GM19023 (cell line): ENCODE measurements at regions not wholly inside any gene's neighbourhood (a gene's known extent, or its start where the extent isn't known, plus 50 kb on each side); places are given as distances from the start of the nearest gene placed in this dataset.

Source experiments
- ATAC-seq: cut with Tn5 transposase; IDR thresholded peaks from one replicate; pipeline ENCODE4 v1.9.1; 2021; ENCODE audit warnings: mild to moderate bottlenecking, moderate library complexity; ENCODE audit not compliant: unreplicated experiment

DNA sequence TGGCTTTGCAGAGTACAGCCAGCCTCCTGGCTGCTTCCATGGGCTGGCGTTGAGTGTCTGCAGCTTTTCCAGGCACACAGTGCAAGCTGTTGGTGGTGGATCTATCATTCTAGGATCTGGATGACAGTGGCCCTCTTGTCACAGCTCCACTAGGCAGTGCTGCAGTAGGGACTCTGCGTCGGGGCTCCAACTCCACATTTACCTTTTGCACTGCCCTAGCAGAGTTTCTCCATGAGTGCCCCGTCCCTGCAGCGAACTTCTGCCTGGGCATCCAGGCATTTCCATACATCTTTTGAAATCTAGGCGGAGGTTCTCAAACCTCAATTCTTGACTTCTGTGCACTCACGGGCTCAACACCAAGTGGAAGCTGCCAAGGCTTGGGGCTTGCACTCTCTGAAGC, 1697.3 kb upstream of the MIR17HG start:
- ATAC-seq: no peak

DNA sequence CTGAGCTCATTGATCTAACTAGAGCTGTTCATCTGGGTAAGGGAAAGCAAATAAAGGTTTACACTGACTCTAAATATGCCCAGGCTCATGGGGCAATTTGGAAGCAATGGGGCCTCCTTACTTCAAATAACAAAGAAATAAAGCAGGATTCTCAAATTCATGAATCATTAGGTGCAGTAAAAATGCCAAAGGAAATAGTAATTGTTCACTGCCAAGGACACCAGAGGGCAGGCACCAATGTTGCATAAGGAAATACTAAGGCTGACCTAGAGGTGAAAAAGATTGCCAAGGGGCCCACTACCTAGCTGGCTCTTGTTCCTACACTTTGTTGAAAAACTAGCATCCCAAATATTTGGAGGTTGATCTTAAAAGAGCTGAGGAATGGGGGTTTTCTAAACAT, 1686.7 kb upstream of the MIR17HG start:
- ATAC-seq: no peak

DNA sequence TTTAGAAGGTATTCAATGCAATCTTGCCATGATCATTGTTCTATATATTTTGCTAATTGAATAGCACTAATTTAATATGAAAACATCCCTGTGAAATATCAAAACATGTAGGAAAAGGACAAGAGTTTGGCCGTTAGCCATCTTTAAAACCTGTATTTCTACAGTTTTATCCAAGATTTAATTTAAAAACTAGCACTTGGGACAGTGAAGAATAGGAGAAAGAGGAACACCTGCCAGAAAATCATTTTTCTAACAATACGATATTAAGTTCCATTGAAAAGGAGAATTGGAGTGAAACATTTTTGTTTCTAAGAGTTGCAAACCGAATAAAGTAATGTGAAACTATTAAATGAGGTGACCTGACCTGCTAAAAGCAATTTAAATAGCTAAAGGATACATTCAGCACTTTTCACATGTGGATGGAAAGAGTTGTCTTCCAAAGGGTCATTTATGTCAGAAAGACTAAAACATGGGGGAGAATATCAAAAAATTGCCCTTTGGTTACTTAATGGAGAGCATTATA, 1673.6 kb upstream of the MIR17HG start:
- ATAC-seq: no peak

DNA sequence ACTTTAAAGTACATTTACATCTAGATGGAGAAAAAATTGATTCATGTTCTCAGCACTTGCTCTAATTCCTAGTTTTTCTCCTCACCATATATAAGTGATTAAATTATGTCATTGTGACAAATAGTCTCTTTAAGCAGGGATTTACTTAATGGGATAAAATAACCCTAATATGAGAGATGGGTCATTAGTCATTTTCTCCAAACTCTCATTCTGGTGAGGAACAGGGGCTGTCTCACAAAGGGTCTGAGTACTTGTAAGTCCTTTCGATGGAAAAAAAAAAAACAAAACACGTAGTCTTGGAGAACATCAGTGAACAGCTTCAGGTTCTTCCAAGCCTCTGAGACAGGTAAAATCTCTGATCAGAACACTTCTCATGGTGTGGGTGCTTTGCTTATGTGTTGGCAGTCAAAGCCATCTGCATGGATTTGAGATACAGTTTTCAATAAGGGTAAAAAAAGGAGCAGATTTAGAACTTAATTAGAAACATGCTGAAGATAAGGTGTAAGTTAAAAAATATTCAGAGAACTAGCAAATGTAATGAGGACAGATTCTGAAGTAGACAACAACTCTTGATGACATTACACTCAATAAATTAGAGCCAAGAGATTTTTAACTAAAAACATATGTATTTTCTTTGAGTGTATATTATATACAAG, 1668.9 kb upstream of the MIR17HG start:
- no peak for ATAC-seq

DNA sequence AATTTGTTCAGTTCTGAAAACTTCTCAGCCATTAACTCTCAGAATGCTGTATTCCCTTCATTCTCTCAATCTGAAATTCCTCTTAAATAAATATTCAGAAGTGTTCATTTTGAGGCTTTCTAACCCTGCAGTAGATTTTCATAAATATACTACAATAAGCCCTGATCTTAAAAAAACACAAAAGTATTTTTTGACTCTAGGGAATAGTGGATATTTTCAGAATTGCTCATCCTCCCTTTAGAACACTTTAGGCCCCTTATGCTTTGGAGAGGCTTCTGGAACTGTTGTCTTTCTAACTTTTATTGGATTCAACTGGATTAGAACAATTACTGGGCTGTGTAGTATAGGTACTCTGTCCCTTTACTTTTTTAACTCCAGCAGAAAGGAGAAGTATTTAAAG, 1662.6 kb upstream of the MIR17HG start:
- ATAC-seq: no peak

DNA sequence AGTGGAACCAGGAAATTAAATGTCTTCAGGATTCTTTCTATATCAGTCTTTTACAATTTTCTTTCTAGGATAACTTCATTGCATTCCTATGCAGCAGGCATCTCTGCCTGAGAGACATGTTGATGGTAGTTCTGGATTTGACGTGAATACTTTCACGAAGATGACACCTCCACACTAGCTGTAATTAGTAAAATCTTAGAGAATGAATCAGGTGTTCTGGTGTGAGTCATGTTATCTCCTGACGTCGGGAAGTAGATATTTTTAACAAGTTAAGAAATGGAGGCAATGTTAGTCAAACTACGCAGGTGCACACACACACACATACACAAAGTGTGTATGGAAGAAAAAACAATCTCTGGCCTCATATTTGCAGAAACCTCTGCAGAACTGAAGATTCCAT, 1661.3 kb upstream of the MIR17HG start:
- ATAC-seq: no peak

DNA sequence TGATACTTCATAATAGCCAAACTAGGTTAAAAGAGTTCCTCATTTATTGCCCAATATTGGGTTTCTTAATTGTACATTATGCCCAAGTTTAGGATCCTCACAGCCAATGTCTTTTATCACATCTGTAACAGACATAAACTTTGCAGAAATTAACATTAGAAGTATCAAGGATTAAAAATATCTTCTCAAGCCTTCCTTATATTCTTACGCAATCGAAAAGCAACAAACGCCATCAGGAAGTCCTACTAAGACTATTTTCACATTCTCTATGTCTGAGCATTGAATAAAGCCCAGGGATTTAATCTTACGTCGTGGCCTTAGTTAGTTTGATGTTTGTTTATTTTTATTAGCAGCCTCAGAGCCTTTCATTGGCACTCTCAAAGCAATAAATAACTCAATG, 1660.4 kb upstream of the MIR17HG start:
- ATAC-seq: no peak

DNA sequence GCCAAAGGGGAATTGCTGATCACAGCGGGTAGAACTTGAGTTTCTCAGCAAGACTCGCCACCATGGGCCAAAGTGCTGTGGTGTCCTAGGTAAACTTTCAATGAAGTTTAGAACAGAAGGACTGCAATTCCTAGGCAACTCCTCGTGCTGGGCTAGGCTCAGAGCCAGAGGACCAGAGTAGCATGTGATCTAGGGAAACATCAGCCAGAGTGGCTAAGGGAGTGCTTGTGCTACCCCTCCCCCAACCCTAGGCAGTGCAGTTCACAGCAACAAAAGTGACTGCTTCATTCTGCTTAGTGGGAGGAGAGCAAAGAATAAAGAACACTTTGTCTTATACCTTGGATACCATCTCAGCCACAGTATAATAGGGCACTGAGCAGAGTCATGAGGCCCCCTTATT, 1658.6 kb upstream of the MIR17HG start:
- no peak for ATAC-seq

DNA sequence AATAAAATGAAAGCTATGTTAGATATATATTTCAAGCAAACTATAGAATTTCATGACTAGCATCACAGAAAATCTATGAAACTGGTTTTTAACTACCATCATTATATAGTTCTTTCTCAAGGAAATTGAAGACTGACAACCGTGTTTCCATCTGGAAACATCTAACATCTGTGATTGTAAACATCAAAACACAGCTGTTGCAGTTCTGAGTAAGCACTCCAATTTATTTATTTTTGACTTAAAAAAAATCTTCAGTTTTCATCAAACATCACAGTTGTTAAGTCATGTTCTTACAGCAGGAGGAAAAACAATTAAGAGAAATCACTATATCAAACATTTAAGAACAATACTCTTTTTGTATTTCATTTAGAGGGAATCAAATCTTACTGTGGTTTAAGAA, 1653.0 kb upstream of the MIR17HG start:
- ATAC-seq: no peak

DNA sequence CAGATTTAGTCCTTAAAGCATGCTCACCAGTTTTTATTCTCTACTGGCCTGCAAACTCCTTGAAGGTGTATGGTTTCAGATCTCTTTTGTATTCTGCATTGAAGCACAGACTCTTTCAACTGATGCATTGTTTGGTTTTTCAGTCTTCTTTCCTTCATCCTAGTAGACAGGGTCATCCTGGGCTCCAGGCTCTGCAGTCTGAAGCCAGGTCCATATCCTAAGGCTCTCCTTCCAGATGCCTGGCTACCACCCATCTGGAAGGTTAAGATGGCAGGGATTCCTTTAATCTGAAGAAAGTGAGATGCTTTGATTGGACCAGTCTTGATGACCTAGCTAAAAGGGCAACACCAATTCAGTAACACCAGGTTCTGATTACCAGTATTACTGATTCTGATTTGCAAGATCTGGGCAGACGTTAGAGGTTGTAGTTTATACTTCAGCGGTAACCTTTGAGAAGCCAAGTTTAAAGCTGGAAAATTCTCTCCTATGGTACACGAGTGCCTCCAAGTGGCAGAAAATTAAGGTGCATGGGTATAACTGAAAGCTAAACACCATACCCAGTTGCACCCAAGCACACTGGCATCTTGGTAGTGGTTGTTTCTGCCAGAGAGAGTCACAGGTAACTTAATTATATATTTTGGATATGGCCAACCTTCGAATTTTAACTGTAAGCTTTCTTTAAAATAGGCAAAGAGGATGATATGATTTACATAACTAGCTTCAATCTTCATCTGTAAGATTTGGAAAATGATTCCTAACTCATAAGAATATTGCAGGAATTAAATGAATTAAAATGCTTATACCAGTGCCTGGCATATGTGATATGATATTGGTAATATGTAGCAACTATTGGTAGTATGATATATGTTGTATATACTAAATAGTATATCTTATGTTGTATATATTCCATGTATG, 1651.9 kb upstream of the MIR17HG start:
- no peak for ATAC-seq

DNA sequence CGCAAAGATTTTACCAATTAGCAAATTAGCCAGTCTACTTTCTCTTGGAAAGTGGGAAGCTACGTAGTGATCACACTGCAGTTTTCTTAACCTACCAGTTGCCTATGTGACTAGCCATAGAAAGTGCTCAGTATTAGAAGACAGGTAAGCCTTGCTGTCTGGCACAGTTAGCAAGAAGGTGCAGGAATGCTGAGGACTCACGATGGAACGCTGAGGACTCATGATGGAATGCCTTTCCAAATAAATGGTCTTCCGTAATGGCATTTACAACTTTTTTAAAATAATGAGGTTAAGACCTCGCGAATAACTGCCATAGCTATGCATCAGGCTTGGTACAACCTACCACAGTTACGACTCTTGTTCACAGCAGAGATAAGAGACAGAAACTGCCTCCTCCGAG, 1645.6 kb upstream of the MIR17HG start:
- ATAC-seq: no peak

DNA sequence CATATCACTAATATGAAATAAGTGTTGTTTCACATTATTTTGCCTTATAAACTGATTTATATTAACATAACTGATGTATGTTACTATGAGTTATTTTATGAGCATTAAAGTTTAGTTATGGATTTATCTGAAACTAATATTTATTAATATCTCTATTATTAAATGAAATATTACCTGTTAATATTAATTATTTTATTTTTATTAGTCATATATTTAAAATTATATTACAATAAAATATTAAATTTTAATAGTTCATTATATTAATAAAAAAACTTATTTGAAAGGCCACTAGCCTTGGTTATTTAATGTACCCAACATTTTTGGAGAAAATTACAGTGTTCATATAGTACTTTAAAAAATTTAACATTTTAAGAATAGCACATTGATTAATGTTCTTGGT, 1643.4 kb upstream of the MIR17HG start:
- no peak for ATAC-seq

DNA sequence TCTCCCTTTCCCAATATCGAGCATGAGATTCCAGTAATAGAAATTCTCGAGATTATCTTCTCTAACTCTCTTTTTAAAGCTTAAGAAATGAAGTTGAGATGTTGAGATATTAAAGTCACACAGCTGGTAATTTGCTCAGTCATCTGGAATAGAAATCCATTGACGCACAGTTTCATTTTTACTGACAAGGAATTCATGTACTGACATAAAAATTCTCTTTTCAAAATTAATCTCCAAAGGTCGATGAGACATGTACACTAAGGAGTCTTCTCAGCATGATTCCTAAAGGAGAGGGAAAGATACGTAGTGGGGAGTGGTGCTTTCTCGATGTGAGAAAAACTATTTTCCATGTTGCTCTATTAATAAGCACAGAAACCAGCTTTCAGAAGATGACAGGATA, 1639.5 kb upstream of the MIR17HG start:
- no peak for ATAC-seq

DNA sequence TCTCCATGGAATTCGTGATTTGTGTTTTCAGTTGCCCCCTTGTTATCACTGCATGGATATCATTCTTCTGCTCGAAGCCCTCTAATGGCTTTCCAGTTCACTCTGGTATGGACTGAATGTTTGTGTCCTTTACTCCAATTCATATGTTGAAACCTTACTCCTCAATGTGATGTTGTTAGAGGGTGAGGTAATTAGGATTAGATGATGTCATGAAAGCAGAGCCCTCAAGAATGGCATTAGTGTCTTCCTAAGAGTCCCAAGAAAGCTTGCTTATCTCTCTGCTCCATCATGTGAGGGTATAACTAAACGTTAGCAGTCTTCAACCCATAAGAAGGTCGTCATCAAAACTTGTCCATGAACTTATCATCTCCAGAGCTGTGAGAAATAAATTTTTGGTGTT, 1626.3 kb upstream of the MIR17HG start:
- ATAC-seq: no peak

DNA sequence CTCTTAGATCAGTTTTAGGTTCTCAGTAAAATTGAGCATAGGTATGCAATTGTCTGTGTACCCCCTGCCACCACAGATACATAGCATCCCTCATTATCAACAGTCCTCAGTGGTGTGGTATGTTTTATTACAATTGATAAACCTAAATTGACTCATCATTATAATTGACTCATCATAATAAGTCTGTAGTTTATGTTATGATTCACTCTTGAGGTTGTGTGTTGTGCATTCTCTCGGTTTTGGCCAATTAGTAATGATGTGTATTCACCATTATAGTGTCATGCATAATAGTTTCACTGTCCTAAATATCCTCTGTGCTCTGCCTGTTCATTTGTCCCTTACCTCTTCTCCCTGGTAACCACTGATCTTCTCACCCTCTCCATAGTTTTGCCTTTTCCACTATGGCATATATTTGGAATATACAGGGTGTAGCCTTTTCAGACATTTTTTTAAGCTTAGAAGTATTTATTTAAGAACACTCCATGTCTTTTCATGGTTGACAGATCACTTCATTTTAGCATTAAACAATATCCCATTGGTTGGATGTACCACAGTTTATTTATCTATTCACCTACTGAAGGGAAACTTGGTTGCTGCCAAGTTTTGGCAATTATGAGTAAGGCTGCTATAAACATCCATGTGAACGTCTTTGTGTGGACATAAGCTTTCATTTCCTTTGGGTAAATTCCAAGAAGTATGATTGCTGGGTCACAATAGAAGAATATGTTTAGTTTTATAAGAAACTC, 1620.6 kb upstream of the MIR17HG start:
- no peak for ATAC-seq

DNA sequence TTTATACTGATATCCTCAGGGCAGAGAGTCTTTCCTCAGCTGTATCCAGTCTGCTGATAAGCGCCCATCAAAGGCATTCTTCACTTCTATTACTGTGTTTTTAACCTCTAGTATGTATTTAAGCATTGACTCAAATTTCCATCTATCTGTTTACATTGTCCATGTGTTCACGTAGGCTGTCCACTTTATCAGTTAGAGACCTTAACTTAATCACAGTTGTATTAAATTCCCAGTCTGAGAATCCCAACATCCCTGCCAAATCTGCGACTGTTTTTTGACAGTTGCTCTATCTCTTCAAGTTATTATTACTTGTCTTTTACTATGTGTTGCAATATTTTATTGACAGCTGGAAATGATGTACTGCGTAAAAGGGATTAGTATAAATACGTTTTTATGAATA, 1613.7 kb upstream of the MIR17HG start:
- ATAC-seq: no peak

DNA sequence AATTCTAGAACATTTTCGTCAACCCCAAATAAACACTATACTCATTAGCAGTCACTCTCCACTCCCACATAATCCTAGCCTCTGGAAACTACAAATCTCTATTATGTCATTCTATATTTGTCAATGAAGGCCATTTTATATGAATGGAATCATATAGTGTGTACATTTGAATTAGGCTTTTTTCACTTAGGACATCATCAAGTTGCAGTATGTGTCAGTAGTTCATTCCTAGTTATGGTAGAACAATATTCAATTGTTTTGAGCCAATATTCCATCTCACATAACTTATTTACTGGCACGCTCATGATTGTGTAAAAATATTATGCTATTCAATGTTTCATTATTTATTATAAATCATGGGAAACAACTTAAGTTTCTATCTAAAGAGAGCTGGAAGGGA, 1610.4 kb upstream of the MIR17HG start:
- ATAC-seq: no peak

DNA sequence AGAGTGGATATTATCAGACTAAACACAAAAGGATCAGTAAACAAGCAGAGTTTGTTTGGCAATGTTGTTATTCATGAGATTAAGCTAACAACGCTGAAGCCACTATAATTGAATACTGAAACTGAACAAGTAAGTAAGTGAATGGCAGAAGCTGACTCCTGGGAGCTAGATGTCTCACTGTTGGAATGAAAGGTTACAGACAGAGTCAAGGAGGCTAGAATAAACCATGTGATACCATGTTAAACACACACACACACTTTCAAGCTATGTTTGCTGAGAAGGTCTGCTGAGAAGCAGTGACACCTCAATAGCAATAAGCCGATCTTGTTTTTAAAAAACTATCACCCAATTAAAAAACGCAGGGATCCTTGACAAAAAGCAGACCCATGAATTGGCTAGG, 1609.4 kb upstream of the MIR17HG start:
- ATAC-seq: no peak

DNA sequence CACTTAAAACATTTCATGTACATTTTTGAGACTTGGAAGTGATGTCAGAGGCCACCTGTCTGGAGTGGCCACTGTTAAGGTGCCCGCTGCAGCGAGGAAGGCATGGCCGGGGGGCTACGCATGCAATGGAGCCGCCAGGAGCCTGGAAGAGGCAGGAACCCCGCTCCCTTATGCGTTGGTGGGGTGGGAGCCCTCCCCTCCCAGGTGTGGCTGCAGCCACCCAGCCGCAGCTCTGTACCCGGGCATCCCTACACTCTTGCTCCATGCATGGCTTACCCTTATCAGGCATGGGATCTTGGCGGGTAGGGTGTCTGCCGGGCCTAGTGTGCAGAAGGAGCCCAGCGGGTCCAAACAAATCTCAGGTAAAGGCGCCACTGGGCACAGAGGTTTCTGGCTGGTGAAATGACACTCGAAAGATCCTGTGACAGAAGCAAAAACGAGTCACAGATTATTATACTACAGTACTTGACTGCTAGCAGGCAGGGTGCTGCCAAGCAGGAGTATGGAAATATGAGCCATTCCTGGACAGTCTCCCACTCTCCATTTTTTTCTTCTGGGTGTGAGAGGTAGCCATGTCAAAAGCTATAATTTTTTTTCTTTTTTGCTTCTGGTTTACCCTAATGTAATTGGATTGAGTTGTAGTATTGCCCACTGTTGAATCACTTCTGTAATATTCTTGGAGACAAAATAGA, 1606.3 kb upstream of the MIR17HG start:
- no peak for ATAC-seq

DNA sequence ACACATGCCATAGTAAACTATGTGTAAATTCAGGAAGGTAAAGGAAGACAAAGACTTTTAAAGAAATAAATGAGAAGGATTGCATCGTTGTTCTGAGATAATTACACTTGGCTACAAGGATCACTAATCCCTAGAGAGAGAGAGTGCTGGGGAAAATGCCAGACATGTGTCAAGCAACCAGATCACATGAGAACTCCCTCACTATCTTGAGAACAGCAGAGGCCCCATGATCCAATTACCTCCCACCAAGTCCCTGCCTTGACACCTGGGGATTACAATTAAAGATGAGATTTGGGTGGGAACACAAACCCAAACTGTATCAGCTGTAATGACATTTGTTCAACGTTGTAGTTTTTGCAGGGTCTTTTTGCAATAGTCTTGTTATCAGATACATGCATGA, 1600.9 kb upstream of the MIR17HG start:
- ATAC-seq: no peak

DNA sequence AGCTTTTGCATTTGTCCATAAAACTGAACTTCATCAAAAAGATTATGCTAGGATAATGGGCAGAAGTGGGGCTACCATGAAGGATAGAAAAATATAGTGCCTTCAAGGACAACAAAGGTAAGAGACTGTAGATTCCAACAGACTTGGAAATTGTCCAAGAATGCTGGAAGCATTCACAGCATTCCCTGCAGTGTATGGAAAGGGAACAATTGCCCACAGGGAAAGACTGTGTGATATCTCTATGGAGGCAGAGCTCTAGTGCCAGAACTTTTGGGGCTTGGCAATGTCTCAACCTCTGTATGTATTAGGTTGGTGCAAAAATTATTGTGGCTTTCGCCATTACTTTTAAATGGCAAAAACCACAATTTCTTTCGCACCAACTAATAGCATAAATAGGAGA, 1598.8 kb upstream of the MIR17HG start:
- no peak for ATAC-seq
